H1 (cell line): ENCODE measurements at regions not wholly inside any gene's neighbourhood (a gene's known extent, or its start where the extent isn't known, plus 50 kb on each side); places are given as distances from the start of the nearest gene placed in this dataset.

Experiments
- CTCF ChIA-PET: fragments of 300-600 bp; sonication (Branson Sonifier 250); formaldehyde crosslinking; loops from one replicate; lab custom pipeline; 2021; ENCODE audit not compliant: partially characterized antibody; lab: Charles Lee
- POLR2A ChIA-PET: fragments of 300-600 bp; sonication (Branson Sonifier 250); formaldehyde crosslinking; loops from one replicate; lab custom pipeline; 2021; ENCODE audit warnings: inconsistent platforms; ENCODE audit not compliant: partially characterized antibody; lab: Charles Lee
- DNase-seq, 2 experiments: peaks; one replicate each; pipeline versions ENCODE4 v3.0.0 to v3.0.0-alpha.2; 2010 to 2022; ENCODE audit warnings: low spot score in 2 of 2, low read depth in 1 of 2, mixed read lengths in 1 of 2
- FAIRE-seq: peaks from 2 replicates; lab custom pipeline; 2011; peaks lifted over from hg19 to GRCh38; lab: Jason Lieb, UNC
- H2AFZ ChIP-seq: 2 replicates; pipeline ENCODE4 v1.8.1; 2012; ENCODE audit warnings: low read length, inconsistent platforms
- H2AK5ac ChIP-seq: 2 replicates; pipeline ENCODE4 v1.6.1; 2013; ENCODE audit warnings: low read depth, low read length
- H2BK120ac ChIP-seq: replicated peaks from 2 replicates; pipeline ENCODE3; 2013; ENCODE audit warnings: low read depth, low read length, inconsistent platforms
- H2BK12ac ChIP-seq: 2 replicates; pipeline ENCODE4 v1.6.1; 2013; ENCODE audit warnings: low read depth, low read length
- H2BK15ac ChIP-seq: 2 replicates; pipeline ENCODE4 v1.6.1; 2013; ENCODE audit warnings: low read length
- H2BK20ac ChIP-seq: 2 replicates; pipeline ENCODE4 v1.6.1; 2013; ENCODE audit warnings: low read length
- H2BK5ac ChIP-seq: 2 replicates; pipeline ENCODE4 v1.6.1; 2013; ENCODE audit warnings: low read depth, low read length
- H3K14ac ChIP-seq: 2 replicates; pipeline ENCODE4 v1.6.1; 2013; ENCODE audit warnings: inconsistent platforms; ENCODE audit not compliant: insufficient read length
- H3K18ac ChIP-seq: 2 replicates; pipeline ENCODE4 v1.6.1; 2013; ENCODE audit warnings: low read length; ENCODE audit errors: extremely low read depth
- H3K23ac ChIP-seq: 2 replicates; pipeline ENCODE4 v1.6.1; 2013; ENCODE audit warnings: inconsistent platforms; ENCODE audit not compliant: insufficient read length
- H3K23me2 ChIP-seq: 2 replicates; pipeline ENCODE4 v1.6.1; 2013; ENCODE audit warnings: low read depth, low read length
- H3K27ac ChIP-seq: 2 replicates; pipeline ENCODE4 v1.6.1; 2011; ENCODE audit warnings: low read depth, low read length, inconsistent platforms
- H3K27me3 ChIP-seq, 4 experiments: replicated peaks in 1 of 4; 1 replicate in 1 of 4; 2 replicates in 3 of 4; pipeline versions ENCODE4 v1.6.1 to v1.8.1; 2011 to 2013; ENCODE audit warnings: low read length in 3 of 4, mild to moderate bottlenecking in 3 of 4, inconsistent platforms in 2 of 4, mixed read lengths in 2 of 4, moderate library complexity in 1 of 4; ENCODE audit not compliant: control insufficient read depth in 3 of 4, insufficient read depth in 3 of 4; ENCODE audit errors: extremely low read depth in 1 of 4
- H3K36me3 ChIP-seq, 4 experiments: 2 replicates each; pipeline versions ENCODE4 v1.6.1 to v1.8.1; 2011 to 2013; ENCODE audit warnings: mild to moderate bottlenecking in 4 of 4, low read length in 3 of 4, moderate library complexity in 2 of 4, control low read depth in 1 of 4, inconsistent platforms in 1 of 4; ENCODE audit not compliant: insufficient read depth in 4 of 4, control insufficient read depth in 2 of 4
- H3K4ac ChIP-seq: replicated peaks from 2 replicates; pipeline ENCODE3; 2013; ENCODE audit warnings: low read length, low read depth, mixed read lengths, inconsistent platforms; ENCODE audit not compliant: insufficient read length
- H3K4me1 ChIP-seq, 4 experiments: replicated peaks in 1 of 4; 1 replicate in 1 of 4; 2 replicates in 3 of 4; pipeline versions ENCODE4 v1.6.1 to v1.8.1; 2011 to 2013; ENCODE audit warnings: low read length in 3 of 4, inconsistent platforms in 2 of 4, mixed read lengths in 1 of 4; ENCODE audit not compliant: insufficient read depth in 4 of 4, control insufficient read depth in 3 of 4
- H3K4me2 ChIP-seq, 2 experiments: 2 replicates each; pipeline versions ENCODE4 v1.6.1 to v1.8.1; 2011 to 2013; ENCODE audit warnings: low read depth in 2 of 2, low read length in 2 of 2, control low read depth in 1 of 2, inconsistent platforms in 1 of 2, mild to moderate bottlenecking in 1 of 2; ENCODE audit not compliant: insufficient read depth in 1 of 2
- H3K4me3 ChIP-seq, 4 experiments: fragments of 200-600, 300-600 bp in 1 of 4; sonication (generic), shearing (Covaris generic), sonication (Bioruptor Twin) in 1 of 4; 2 replicates each; pipeline versions ENCODE4 v1.5.1 to v1.8.1; 2011 to 2016; ENCODE audit warnings: low read length in 4 of 4, low read depth in 3 of 4, control low read depth in 2 of 4, inconsistent platforms in 2 of 4, mild to moderate bottlenecking in 2 of 4, mixed read lengths in 1 of 4, moderate library complexity in 1 of 4; ENCODE audit not compliant: insufficient read depth in 2 of 4; ENCODE audit errors: extremely low read depth in 1 of 4
- H3K56ac ChIP-seq: replicated peaks from 2 replicates; pipeline ENCODE3; 2013; ENCODE audit warnings: low read depth, mild to moderate bottlenecking, mixed read lengths, low read length, inconsistent platforms; ENCODE audit not compliant: insufficient read length
- H3K79me1 ChIP-seq: 2 replicates; pipeline ENCODE4 v1.6.1; 2013; ENCODE audit warnings: low read depth, low read length, control low read depth
- H3K79me2 ChIP-seq, 2 experiments: 2 replicates each; pipeline versions ENCODE4 v1.6.1 to v1.8.1; 2012 to 2013; ENCODE audit warnings: low read length in 2 of 2, mild to moderate bottlenecking in 2 of 2, inconsistent platforms in 1 of 2; ENCODE audit not compliant: insufficient read depth in 2 of 2, control insufficient read depth in 1 of 2
- H3K9ac ChIP-seq, 4 experiments: replicated peaks in 1 of 4; 1 replicate in 1 of 4; 2 replicates in 3 of 4; pipeline versions ENCODE4 v1.6.1 to v1.8.1; 2011 to 2013; ENCODE audit warnings: low read depth in 3 of 4, low read length in 3 of 4, control low read depth in 2 of 4, mild to moderate bottlenecking in 2 of 4, moderate library complexity in 2 of 4, inconsistent platforms in 1 of 4; ENCODE audit errors: extremely low read depth in 1 of 4
- H3K9me3 ChIP-seq, 2 experiments: 2 replicates each; pipeline versions ENCODE4 v1.6.1 to v1.8.1; 2012 to 2013; ENCODE audit warnings: mild to moderate bottlenecking in 2 of 2, moderate library complexity in 2 of 2, control low read depth in 1 of 2, inconsistent platforms in 1 of 2, low read depth in 1 of 2, low read length in 1 of 2, mixed read lengths in 1 of 2; ENCODE audit not compliant: insufficient read depth in 2 of 2
- H4K20me1 ChIP-seq, 2 experiments: replicated peaks in 1 of 2; 2 replicates each; pipeline versions ENCODE3 to v1.8.1; 2011 to 2013; ENCODE audit warnings: inconsistent platforms in 2 of 2, low read length in 2 of 2, mild to moderate bottlenecking in 1 of 2; ENCODE audit not compliant: insufficient read depth in 2 of 2, control insufficient read depth in 1 of 2
- H4K5ac ChIP-seq: 2 replicates; pipeline ENCODE4 v1.6.1; 2013; ENCODE audit warnings: low read length, low read depth, mixed read lengths, inconsistent platforms; ENCODE audit not compliant: insufficient read length
- H4K8ac ChIP-seq: 2 replicates; pipeline ENCODE4 v1.8.0; 2013; ENCODE audit warnings: mild to moderate bottlenecking, moderate library complexity, low read length, inconsistent platforms; ENCODE audit not compliant: insufficient read depth; ENCODE audit errors: extremely low read depth
- H4K91ac ChIP-seq: replicated peaks from 2 replicates; pipeline ENCODE3; 2013; ENCODE audit warnings: low read length, mixed read lengths, inconsistent platforms; ENCODE audit not compliant: insufficient read length
- ATF2 ChIP-seq: IDR thresholded peaks from 2 replicates; pipeline ENCODE4 v1.6.1; 2012; ENCODE audit warnings: low read length, inconsistent platforms
- JUN ChIP-seq: IDR thresholded peaks from 2 replicates; pipeline ENCODE4 v1.6.1; 2011; ENCODE audit warnings: low read depth, mild to moderate bottlenecking, improper control_type of control experiment, low read length
- MAFK ChIP-seq: IDR thresholded peaks from 2 replicates; pipeline ENCODE4 v1.6.1; 2012; ENCODE audit warnings: low read depth, mild to moderate bottlenecking, improper control_type of control experiment, low read length
- SUZ12 ChIP-seq: fragments of 200-600 bp; sonication (generic); IDR thresholded peaks from 2 replicates; pipeline ENCODE4 v1.6.1; 2012; ENCODE audit warnings: mild to moderate bottlenecking, inconsistent platforms, low read length, moderate library complexity, mixed read lengths
- WGBS, 2 experiments: shearing (Covaris generic) in 1 of 2; methylation state at CpG; one replicate each; pipeline versions ENCODE4 v1.1.6 to v1.1.7; 2013 to 2015; ENCODE audit warnings: low lambda C conversion rate in 2 of 2, mixed read lengths in 2 of 2, inconsistent platforms in 1 of 2, low coverage in 1 of 2, missing lambda C conversion rate in 1 of 2; ENCODE audit not compliant: insufficient replicate concordance in 2 of 2, insufficient coverage in 1 of 2, insufficient read length in 1 of 2; ENCODE audit errors: extremely low coverage in 1 of 2, missing lambda C conversion rate in 1 of 2; 5-methylcytosine and 5-hydroxymethylcytosine counted together

- Histone ChIP-seq H3K23ac (no peak overlapping the region), H3K56ac (no peak overlapping the region), H3K14ac (no peak overlapping the region), H3K4me3 (no peak overlapping the region), H3K27ac (no peak overlapping the region), H3K4ac (no peak overlapping the region), H3K18ac (no peak overlapping the region), H3K23me2 (no peaks in the 10 kb centered on the region), H2BK5ac (no peak overlapping the region), H2AK5ac (no peak overlapping the region), H3K27me3 (peaks cover 0 to 1% (median 0%) of the 10 kb centered on the region in 4 experiments; a peak in 1 of 7 replicates), H2BK20ac (no peak overlapping the region), H2BK15ac (no peak overlapping the region), H2BK12ac (no peak overlapping the region), H3K36me3 (no peaks in the 10 kb centered on the region), H3K9me3 (no peaks in the 10 kb centered on the region), H4K20me1 (no peaks in the 10 kb centered on the region), H3K79me1 (no peaks in the 10 kb centered on the region), H3K4me2 (no peak overlapping the region), H3K9ac (no peak overlapping the region), H2BK120ac (no peak overlapping the region), H3K79me2 (no peaks in the 10 kb centered on the region), H2AFZ (no peak overlapping the region), H4K91ac (no peak overlapping the region), H4K5ac (no peak overlapping the region), H4K8ac (no peak overlapping the region), H3K4me1 (peaks cover 0 to 2% (median 0%) of the 10 kb centered on the region in 4 experiments; a peak in 1 of 7 replicates)
- FAIRE-seq (no peak), DNase-seq (no peak)
- TF ChIP-seq SUZ12 (no peak), ATF2 (no peak), MAFK (no peak), JUN (no peak)
- ChIA-PET POLR2A (no interaction called here), CTCF (interaction anchor here (1.5 to 1.8 kb wide), 2 partner anchors 9 to 10 kb away, joined by 7 to 8 read pairs; no protein-coding TSS in a partner anchor)
- 92% methylated on average over 4 of the region's 4 CpGs; no CpG with 5 or more reads in 1 of the 2 experiments for WGBS, 2 experiments
Measured at GRCh38 chr18:2114765-2115164, 456.5 kb downstream of the METTL4 start.
